ENCODE measurements at regions not wholly inside any gene's neighbourhood (a gene's known extent, or its start where the extent isn't known, plus 50 kb on each side); places are given as distances from the start of the nearest gene placed in this dataset.

DNA sequence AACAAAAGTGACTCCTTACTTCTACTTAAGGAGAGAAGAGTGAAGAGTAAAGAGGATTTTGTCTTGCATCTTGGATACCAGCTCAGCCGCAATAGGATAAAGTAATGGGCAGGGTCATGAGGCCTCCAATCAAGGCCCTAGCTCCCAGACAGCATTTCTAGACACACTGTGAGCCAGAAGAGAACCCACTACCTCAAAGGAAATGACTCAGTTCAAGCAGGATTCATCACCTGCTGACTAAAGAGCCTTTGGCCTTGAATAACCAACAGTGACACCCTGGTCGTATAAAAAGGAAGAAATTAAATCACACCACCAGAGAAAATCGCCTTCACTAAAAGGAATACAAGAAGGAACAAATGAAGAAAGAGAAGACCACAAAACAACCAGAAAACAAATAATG, 416.1 kb downstream of the PCDH18 start:
- no peak for TF ChIP-seq EZH2 (IDR thresholded peaks at IDR 0.05; ENCODE audit: low read length, missing control alignments)
- TF ChIP-seq, protein P1, sequence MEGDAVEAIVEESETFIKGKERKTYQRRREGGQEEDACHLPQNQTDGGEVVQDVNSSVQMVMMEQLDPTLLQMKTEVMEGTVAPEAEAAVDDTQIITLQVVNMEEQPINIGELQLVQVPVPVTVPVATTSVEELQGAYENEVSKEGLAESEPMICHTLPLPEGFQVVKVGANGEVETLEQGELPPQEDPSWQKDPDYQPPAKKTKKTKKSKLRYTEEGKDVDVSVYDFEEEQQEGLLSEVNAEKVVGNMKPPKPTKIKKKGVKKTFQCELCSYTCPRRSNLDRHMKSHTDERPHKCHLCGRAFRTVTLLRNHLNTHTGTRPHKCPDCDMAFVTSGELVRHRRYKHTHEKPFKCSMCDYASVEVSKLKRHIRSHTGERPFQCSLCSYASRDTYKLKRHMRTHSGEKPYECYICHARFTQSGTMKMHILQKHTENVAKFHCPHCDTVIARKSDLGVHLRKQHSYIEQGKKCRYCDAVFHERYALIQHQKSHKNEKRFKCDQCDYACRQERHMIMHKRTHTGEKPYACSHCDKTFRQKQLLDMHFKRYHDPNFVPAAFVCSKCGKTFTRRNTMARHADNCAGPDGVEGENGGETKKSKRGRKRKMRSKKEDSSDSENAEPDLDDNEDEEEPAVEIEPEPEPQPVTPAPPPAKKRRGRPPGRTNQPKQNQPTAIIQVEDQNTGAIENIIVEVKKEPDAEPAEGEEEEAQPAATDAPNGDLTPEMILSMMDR (conservative IDR thresholded peaks at IDR 0.05 in 1 of 2, IDR thresholded peaks at IDR 0.05 in 1 of 2; ENCODE audit: low read depth in 1 of 2, low read length in 2 of 2), result no peak

Measured in fibroblast of lung (primary cell).